ENCODE measurements at regions not wholly inside any gene's neighbourhood (a gene's known extent, or its start where the extent isn't known, plus 50 kb on each side); places are given as distances from the start of the nearest gene placed in this dataset.

- Histone ChIP-seq H3K27ac (no peak overlapping the region), H3K4me3 (no peak overlapping the region)
- no peak for TF ChIP-seq CTCF (IDR thresholded peaks at IDR 0.05)
- no peak for DNase-seq (ENCODE audit: low spot score)
Observed at GRCh38 chr14:51516706-51517395, 134.9 kb upstream of the FRMD6 start.

- Histone ChIP-seq H3K4me3 (no peak overlapping the region), H3K27ac (no peak overlapping the region)
- TF ChIP-seq CTCF (IDR thresholded peaks at IDR 0.05): no peak
- DNase-seq (ENCODE audit: low spot score): no peak
Observed at GRCh38 chr14:51518280-51518679, 133.4 kb upstream of the FRMD6 start.

- no peak overlapping the region for H3K4me3 ChIP-seq
- no peak for TF ChIP-seq CTCF (IDR thresholded peaks at IDR 0.05)
- H3K27ac ChIP-seq: no peak overlapping the region
- DNase-seq (ENCODE audit: low spot score): no peak
Observed at GRCh38 chr14:51518711-51519110, 133.0 kb upstream of the FRMD6 start.

GRCh38 chr14:51520087-51520486 is 131.6 kb upstream of the FRMD6 start:
- no peak for TF ChIP-seq CTCF (IDR thresholded peaks at IDR 0.05)
- Histone ChIP-seq H3K27ac (no peak overlapping the region), H3K4me3 (no peak overlapping the region)
- DNase-seq (ENCODE audit: low spot score): no peak

GRCh38 chr14:51521764-51522163 is 129.9 kb upstream of the FRMD6 start:
- DNase-seq (ENCODE audit: low spot score): no peak
- H3K4me3 ChIP-seq: no peak overlapping the region
- H3K27ac ChIP-seq: no peak overlapping the region
- TF ChIP-seq CTCF (IDR thresholded peaks at IDR 0.05): no peak

- no peak for DNase-seq (ENCODE audit: low spot score)
- no peak for TF ChIP-seq CTCF (IDR thresholded peaks at IDR 0.05)
- Histone ChIP-seq H3K4me3 (no peak overlapping the region), H3K27ac (no peak overlapping the region)
Observed at GRCh38 chr14:51523243-51523642, 128.5 kb upstream of the FRMD6 start.

GRCh38 chr14:51525739-51526138 is 126.0 kb upstream of the FRMD6 start:
- H3K27ac ChIP-seq: no peak overlapping the region
- no peak for DNase-seq (ENCODE audit: low spot score)
- no peak overlapping the region for H3K4me3 ChIP-seq
- no peak for TF ChIP-seq CTCF (IDR thresholded peaks at IDR 0.05)

Data from coronary artery (tissue), 2 donors.